Mesendoderm (in vitro differentiated cells): ENCODE measurements at regions not wholly inside any gene's neighbourhood (a gene's known extent, or its start where the extent isn't known, plus 50 kb on each side); places are given as distances from the start of the nearest gene placed in this dataset.

Experiments used
- DNase-seq: peaks from one replicate; pipeline ENCODE4 v3.0.0; 2013
- H2AK5ac ChIP-seq: 2 replicates; pipeline ENCODE4 v1.6.1; 2013; ENCODE audit warnings: low read length, inconsistent platforms
- H2BK120ac ChIP-seq: 2 replicates; pipeline ENCODE4 v1.6.1; 2013; ENCODE audit warnings: low read depth, mild to moderate bottlenecking, low read length, moderate library complexity, mixed read lengths
- H2BK15ac ChIP-seq: replicated peaks from 2 replicates; pipeline ENCODE4 v1.6.1; 2013; ENCODE audit warnings: low read depth, mild to moderate bottlenecking, moderate library complexity
- H2BK5ac ChIP-seq: 2 replicates; pipeline ENCODE4 v1.6.1; 2013; ENCODE audit warnings: low read length, inconsistent platforms
- H3K18ac ChIP-seq: 2 replicates; pipeline ENCODE4 v1.6.1; 2013; ENCODE audit warnings: mild to moderate bottlenecking, low read length, mixed read lengths
- H3K23ac ChIP-seq: one replicate; pipeline ENCODE4 v1.6.1; 2013; ENCODE audit warnings: low read length
- H3K27ac ChIP-seq: 2 replicates; pipeline ENCODE4 v1.5.1; 2013; ENCODE audit warnings: low read depth, mild to moderate bottlenecking, inconsistent platforms, low read length, moderate library complexity
- H3K27me3 ChIP-seq: 2 replicates; pipeline ENCODE4 v1.6.1; 2013; ENCODE audit warnings: low read length, control low read depth, mild to moderate bottlenecking, inconsistent platforms; ENCODE audit not compliant: insufficient read depth, poor library complexity
- H3K36me3 ChIP-seq: 2 replicates; pipeline ENCODE4 v1.6.1; 2013; ENCODE audit warnings: low read length, inconsistent platforms; ENCODE audit not compliant: control insufficient read depth, insufficient read depth
- H3K4ac ChIP-seq: one replicate; pipeline ENCODE4 v1.6.1; 2013; ENCODE audit warnings: low read depth, mild to moderate bottlenecking, low read length, moderate library complexity
- H3K4me1 ChIP-seq: 2 replicates; pipeline ENCODE4 v1.6.1; 2013; ENCODE audit warnings: low read depth, low read length, inconsistent platforms; ENCODE audit not compliant: control insufficient read depth
- H3K4me2 ChIP-seq: 2 replicates; pipeline ENCODE4 v1.6.1; 2013; ENCODE audit warnings: low read length
- H3K4me3 ChIP-seq: 2 replicates; pipeline ENCODE4 v1.5.1; 2013; ENCODE audit warnings: mild to moderate bottlenecking, low read length
- H3K56ac ChIP-seq: one replicate; pipeline ENCODE4 v1.6.1; 2013; ENCODE audit warnings: low read length
- H3K79me1 ChIP-seq: 2 replicates; pipeline ENCODE4 v1.6.1; 2013; ENCODE audit warnings: low read length, inconsistent platforms
- H3K79me2 ChIP-seq: 2 replicates; pipeline ENCODE4 v1.6.1; 2013; ENCODE audit warnings: mild to moderate bottlenecking, low read length; ENCODE audit not compliant: control insufficient read depth, insufficient read depth
- H3K9ac ChIP-seq: 2 replicates; pipeline ENCODE4 v1.6.1; 2013; ENCODE audit warnings: low read length, inconsistent platforms
- H4K5ac ChIP-seq: one replicate; pipeline ENCODE4 v1.6.1; 2013; ENCODE audit warnings: low read length
- H4K8ac ChIP-seq: one replicate; pipeline ENCODE4 v1.6.1; 2013; ENCODE audit warnings: low read depth, mild to moderate bottlenecking, control low read depth, low read length, moderate library complexity
- WGBS: extraction: QIAGEN DNeasy Blood & Tissue Kit; methylation state at CpG from one replicate; pipeline ENCODE4 v1.1.7; 2013; ENCODE audit warnings: low lambda C conversion rate, missing lambda C conversion rate; ENCODE audit not compliant: insufficient coverage; ENCODE audit errors: extremely low coverage; 5-methylcytosine and 5-hydroxymethylcytosine counted together

- WGBS: no CpG with 5 or more reads among the region's 4 CpGs
- no peaks in the 10 kb centered on the region for H3K79me2 ChIP-seq
- no peak overlapping the region for H4K8ac ChIP-seq
- no peak overlapping the region for H2BK120ac ChIP-seq
- H3K4me1 ChIP-seq: peaks cover 13% of the 10 kb centered on the region
- DNase-seq: peak; percentile 46
- no peak overlapping the region for H3K18ac ChIP-seq
- H2AK5ac ChIP-seq: no peak overlapping the region
- no peak overlapping the region for H4K5ac ChIP-seq
- H3K79me1 ChIP-seq: no peaks in the 10 kb centered on the region
- H3K4ac ChIP-seq: no peak overlapping the region
- no peak overlapping the region for H3K4me3 ChIP-seq
- no peak overlapping the region for H3K9ac ChIP-seq
- H3K27ac ChIP-seq: no peak overlapping the region
- H2BK5ac ChIP-seq: no peak overlapping the region
- no peak overlapping the region for H3K4me2 ChIP-seq
- no peaks in the 10 kb centered on the region for H3K27me3 ChIP-seq
- H3K56ac ChIP-seq: no peak overlapping the region
- H3K36me3 ChIP-seq: no peaks in the 10 kb centered on the region
- no peak overlapping the region for H3K23ac ChIP-seq
- H2BK15ac ChIP-seq: no peak overlapping the region
Measured at GRCh38 chr12:66947119-66947518, 268.2 kb upstream of the GRIP1 start.

GRCh38 chr12:66952668-66953067, 273.8 kb upstream of the GRIP1 start:
- Histone ChIP-seq H3K79me1 (no peaks in the 10 kb centered on the region), H3K23ac (no peak overlapping the region), H3K18ac (no peak overlapping the region), H4K5ac (no peak overlapping the region), H3K4me3 (no peak overlapping the region), H2BK120ac (no peak overlapping the region), H3K56ac (no peak overlapping the region), H3K4ac (no peak overlapping the region), H3K4me1 (no peaks in the 10 kb centered on the region), H3K4me2 (no peak overlapping the region), H3K27ac (no peak overlapping the region), H2BK5ac (no peak overlapping the region), H4K8ac (no peak overlapping the region), H2BK15ac (no peak overlapping the region), H3K27me3 (no peaks in the 10 kb centered on the region), H3K9ac (no peak overlapping the region), H3K79me2 (no peaks in the 10 kb centered on the region), H3K36me3 (no peaks in the 10 kb centered on the region), H2AK5ac (no peak overlapping the region)
- no CpG with 5 or more reads among the region's 1 CpG for WGBS
- DNase-seq: no peak

- H3K4ac ChIP-seq: no peak overlapping the region
- WGBS: no CpG with 5 or more reads among the region's 3 CpGs
Measured at GRCh38 chr12:66956300-66956699, 277.4 kb upstream of the GRIP1 start.

GRCh38 chr12:66959276-66959675, 280.4 kb upstream of the GRIP1 start:
- no peaks in the 10 kb centered on the region for H3K36me3 ChIP-seq
- H3K79me2 ChIP-seq: no peaks in the 10 kb centered on the region
- H2BK5ac ChIP-seq: no peak overlapping the region
- H3K79me1 ChIP-seq: no peaks in the 10 kb centered on the region
- H2AK5ac ChIP-seq: no peak overlapping the region
- no peak for DNase-seq
- no peak overlapping the region for H3K9ac ChIP-seq
- no peak overlapping the region for H3K18ac ChIP-seq
- no peak overlapping the region for H3K56ac ChIP-seq
- no CpG with 5 or more reads among the region's 2 CpGs for whole genome bisulfite sequencing
- no peak overlapping the region for H2BK120ac ChIP-seq
- no peak overlapping the region for H3K4ac ChIP-seq
- H4K5ac ChIP-seq: no peak overlapping the region
- H3K4me3 ChIP-seq: no peak overlapping the region
- H3K27me3 ChIP-seq: no peaks in the 10 kb centered on the region
- H2BK15ac ChIP-seq: no peak overlapping the region
- no peak overlapping the region for H3K27ac ChIP-seq
- H3K4me2 ChIP-seq: no peak overlapping the region
- H4K8ac ChIP-seq: no peak overlapping the region
- H3K4me1 ChIP-seq: peaks cover 8% of the 10 kb centered on the region
- H3K23ac ChIP-seq: no peak overlapping the region

More at GRCh38 chr12:66956300-66956699, 277.4 kb upstream of the GRIP1 start:
- Histone ChIP-seq H4K8ac (no peak overlapping the region), H3K4me2 (no peak overlapping the region), H3K79me1 (no peaks in the 10 kb centered on the region), H2BK5ac (no peak overlapping the region), H3K9ac (no peak overlapping the region), H3K4me1 (peaks cover 8% of the 10 kb centered on the region), H3K27ac (no peak overlapping the region), H3K27me3 (no peaks in the 10 kb centered on the region), H2AK5ac (no peak overlapping the region), H3K79me2 (no peaks in the 10 kb centered on the region), H2BK120ac (no peak overlapping the region), H3K56ac (no peak overlapping the region), H3K23ac (no peak overlapping the region), H4K5ac (no peak overlapping the region), H2BK15ac (no peak overlapping the region), H3K18ac (no peak overlapping the region), H3K4me3 (no peak overlapping the region), H3K36me3 (no peaks in the 10 kb centered on the region)
- no peak for DNase-seq

- no peak overlapping the region for H3K4me3 ChIP-seq
- no CpG with 5 or more reads among the region's 1 CpG for WGBS
- H3K18ac ChIP-seq: no peak overlapping the region
- H3K9ac ChIP-seq: no peak overlapping the region
- H2BK5ac ChIP-seq: no peak overlapping the region
- peaks cover 8% of the 10 kb centered on the region for H3K4me1 ChIP-seq
- H3K56ac ChIP-seq: no peak overlapping the region
- H3K27ac ChIP-seq: no peak overlapping the region
- no peak overlapping the region for H2AK5ac ChIP-seq
- DNase-seq: no peak
- H3K79me1 ChIP-seq: no peaks in the 10 kb centered on the region
- no peaks in the 10 kb centered on the region for H3K36me3 ChIP-seq
- H3K27me3 ChIP-seq: no peaks in the 10 kb centered on the region
- H3K23ac ChIP-seq: no peak overlapping the region
- H4K5ac ChIP-seq: no peak overlapping the region
- no peak overlapping the region for H2BK15ac ChIP-seq
- no peak overlapping the region for H3K4me2 ChIP-seq
- no peak overlapping the region for H3K4ac ChIP-seq
- no peaks in the 10 kb centered on the region for H3K79me2 ChIP-seq
- H4K8ac ChIP-seq: no peak overlapping the region
- no peak overlapping the region for H2BK120ac ChIP-seq
Measured at GRCh38 chr12:66960006-66960405, 281.1 kb upstream of the GRIP1 start.
